KMS-11 (cell line): ENCODE measurements at regions not wholly inside any gene's neighbourhood (a gene's known extent, or its start where the extent isn't known, plus 50 kb on each side); places are given as distances from the start of the nearest gene placed in this dataset.

Experiments
- H2AFZ ChIP-seq: fragments of 200-600 bp; sonication (generic); 2 replicates; pipeline ENCODE4 v1.6.1; 2016; ENCODE audit warnings: antibody characterized with exemption, mixed run types, low read depth
- H3K27ac ChIP-seq: fragments of 200-600 bp; sonication (generic); 2 replicates; pipeline ENCODE4 v1.6.1; 2016; ENCODE audit warnings: mild to moderate bottlenecking, mixed run types
- H3K27me3 ChIP-seq: fragments of 200-600 bp; sonication (generic); 2 replicates; pipeline ENCODE4 v1.6.1; 2017; ENCODE audit warnings: mild to moderate bottlenecking, low read depth, mixed run types, moderate library complexity; ENCODE audit not compliant: insufficient read depth
- H3K36me3 ChIP-seq: fragments of 200-600 bp; sonication (generic); 2 replicates; pipeline ENCODE4 v1.6.1; 2017; ENCODE audit warnings: mild to moderate bottlenecking, mixed run types; ENCODE audit not compliant: insufficient read depth
- H3K4me1 ChIP-seq: fragments of 200-600 bp; sonication (generic); 2 replicates; pipeline ENCODE4 v1.6.1; 2016; ENCODE audit warnings: mild to moderate bottlenecking, low read depth, mixed run types; ENCODE audit not compliant: poor library complexity, severe bottlenecking
- H3K4me2 ChIP-seq: fragments of 200-600 bp; sonication (generic); 2 replicates; pipeline ENCODE4 v1.7.0; 2016; ENCODE audit warnings: mild to moderate bottlenecking, mixed run types
- H3K4me3 ChIP-seq: fragments of 200-600 bp; sonication (generic); IDR thresholded peaks from 2 replicates; pipeline ENCODE4 v1.6.1; 2017; ENCODE audit warnings: low read depth, low read length, mixed read lengths; ENCODE audit not compliant: insufficient read depth
- H3K79me2 ChIP-seq: fragments of 200-600 bp; sonication (generic); 2 replicates; pipeline ENCODE4 v1.6.1; 2016; ENCODE audit warnings: low read depth, mixed run types; ENCODE audit not compliant: insufficient read depth
- H3K9ac ChIP-seq: fragments of 200-600 bp; sonication (generic); 2 replicates; pipeline ENCODE4 v1.6.1; 2016; ENCODE audit warnings: mild to moderate bottlenecking, mixed run types
- H4K20me1 ChIP-seq: fragments of 200-600 bp; sonication (generic); 2 replicates; pipeline ENCODE4 v1.6.1; 2016; ENCODE audit warnings: mild to moderate bottlenecking, mixed run types; ENCODE audit not compliant: insufficient read depth
- TF ChIP-seq, protein P1 (sequence below): fragments of 200-600 bp; sonication (generic); conservative IDR thresholded peaks from 2 replicates; pipeline ENCODE4 v1.6.1; 2017; ENCODE audit warnings: low read depth, mild to moderate bottlenecking, antibody characterized with exemption, low read length, moderate library complexity, mixed read lengths

DNA sequence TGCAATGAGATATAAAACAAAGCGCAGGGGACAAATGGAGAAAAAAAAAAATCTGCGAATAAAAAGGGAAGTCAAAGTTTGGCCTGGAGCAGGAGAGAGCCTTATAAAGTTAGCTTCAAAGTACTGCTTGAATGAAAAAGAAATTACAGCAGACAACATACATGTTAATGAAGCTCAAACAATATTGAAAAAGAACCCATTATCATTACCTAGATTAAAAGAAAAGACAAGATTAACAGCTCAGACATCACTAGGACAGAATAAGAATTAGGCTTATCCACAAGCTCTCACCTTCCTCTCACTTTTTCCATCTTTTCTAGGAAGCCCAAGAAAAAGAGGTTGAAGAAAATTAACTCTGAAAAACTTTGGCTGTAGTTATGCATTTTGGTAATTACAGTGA lies 503.5 kb downstream of the ETNK1 start:
- no peaks in the 10 kb centered on the region for H3K79me2 ChIP-seq
- no peak overlapping the region for H3K9ac ChIP-seq
- H3K4me2 ChIP-seq, result no peak overlapping the region
- H2AFZ ChIP-seq, result no peak overlapping the region
- no peak overlapping the region for H3K27ac ChIP-seq
- H3K27me3 ChIP-seq, result no peaks in the 10 kb centered on the region
- no peaks in the 10 kb centered on the region for H3K4me1 ChIP-seq
- no peaks in the 10 kb centered on the region for H4K20me1 ChIP-seq
- TF ChIP-seq, protein P1, sequence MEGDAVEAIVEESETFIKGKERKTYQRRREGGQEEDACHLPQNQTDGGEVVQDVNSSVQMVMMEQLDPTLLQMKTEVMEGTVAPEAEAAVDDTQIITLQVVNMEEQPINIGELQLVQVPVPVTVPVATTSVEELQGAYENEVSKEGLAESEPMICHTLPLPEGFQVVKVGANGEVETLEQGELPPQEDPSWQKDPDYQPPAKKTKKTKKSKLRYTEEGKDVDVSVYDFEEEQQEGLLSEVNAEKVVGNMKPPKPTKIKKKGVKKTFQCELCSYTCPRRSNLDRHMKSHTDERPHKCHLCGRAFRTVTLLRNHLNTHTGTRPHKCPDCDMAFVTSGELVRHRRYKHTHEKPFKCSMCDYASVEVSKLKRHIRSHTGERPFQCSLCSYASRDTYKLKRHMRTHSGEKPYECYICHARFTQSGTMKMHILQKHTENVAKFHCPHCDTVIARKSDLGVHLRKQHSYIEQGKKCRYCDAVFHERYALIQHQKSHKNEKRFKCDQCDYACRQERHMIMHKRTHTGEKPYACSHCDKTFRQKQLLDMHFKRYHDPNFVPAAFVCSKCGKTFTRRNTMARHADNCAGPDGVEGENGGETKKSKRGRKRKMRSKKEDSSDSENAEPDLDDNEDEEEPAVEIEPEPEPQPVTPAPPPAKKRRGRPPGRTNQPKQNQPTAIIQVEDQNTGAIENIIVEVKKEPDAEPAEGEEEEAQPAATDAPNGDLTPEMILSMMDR, result no peak
- no peaks in the 10 kb centered on the region for H3K36me3 ChIP-seq
- no peak overlapping the region for H3K4me3 ChIP-seq

DNA sequence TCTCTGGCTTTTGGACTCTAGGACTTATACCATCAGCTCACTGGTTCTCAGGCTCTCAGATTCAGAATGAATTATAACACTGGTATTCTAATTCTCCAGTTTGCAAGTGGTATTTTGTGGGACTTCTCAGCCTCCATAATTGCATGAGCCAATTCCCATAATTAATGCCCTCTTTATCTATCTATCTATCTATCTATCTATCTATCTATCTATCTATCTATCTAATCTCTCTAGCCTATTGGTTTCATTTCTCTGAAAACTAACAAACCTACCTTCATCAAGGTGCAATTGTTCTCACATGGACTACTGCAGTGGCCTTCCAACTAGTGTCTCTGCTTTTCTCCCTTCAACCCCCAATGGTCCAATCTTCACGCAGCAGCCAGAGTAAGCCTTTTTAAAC lies 507.4 kb downstream of the ETNK1 start:
- Histone ChIP-seq H3K4me3 (no peak overlapping the region), H2AFZ (no peak overlapping the region), H3K27me3 (no peaks in the 10 kb centered on the region), H4K20me1 (no peaks in the 10 kb centered on the region), H3K4me2 (no peak overlapping the region), H3K9ac (no peak overlapping the region), H3K36me3 (no peaks in the 10 kb centered on the region; the same call in 1 of the 2 replicates), H3K79me2 (no peaks in the 10 kb centered on the region), H3K4me1 (no peaks in the 10 kb centered on the region), H3K27ac (no peak overlapping the region)
- TF ChIP-seq, protein P1, result no peak

DNA sequence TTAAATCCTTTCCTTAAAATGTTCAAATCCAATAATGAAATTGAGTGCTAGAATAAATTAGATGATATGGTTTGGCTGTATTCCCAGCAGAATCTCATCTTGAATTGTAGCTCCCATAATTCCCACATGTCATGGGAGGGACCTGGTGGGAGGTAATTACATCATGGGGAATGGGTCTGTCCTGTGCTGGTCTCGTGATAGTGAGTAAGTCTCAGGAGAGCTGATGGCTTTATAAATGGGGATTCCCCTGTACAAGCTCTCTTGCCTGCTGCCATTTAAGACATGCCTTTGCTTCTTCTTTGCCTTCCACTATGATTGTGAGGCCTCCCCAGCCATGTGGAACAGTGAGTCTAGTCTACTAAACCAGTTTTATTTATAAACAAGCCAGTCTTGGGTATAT lies 508.5 kb downstream of the ETNK1 start:
- no peak overlapping the region for H3K4me3 ChIP-seq
- no peaks in the 10 kb centered on the region for H3K27me3 ChIP-seq
- no peaks in the 10 kb centered on the region; the same call in 1 of the 2 replicates for H3K36me3 ChIP-seq
- H3K79me2 ChIP-seq, result no peaks in the 10 kb centered on the region
- H3K4me2 ChIP-seq, result no peak overlapping the region
- no peak overlapping the region for H3K9ac ChIP-seq
- H2AFZ ChIP-seq, result no peak overlapping the region
- H3K4me1 ChIP-seq, result no peaks in the 10 kb centered on the region
- TF ChIP-seq, protein P1, result no peak
- H4K20me1 ChIP-seq, result no peaks in the 10 kb centered on the region
- H3K27ac ChIP-seq, result no peak overlapping the region

DNA sequence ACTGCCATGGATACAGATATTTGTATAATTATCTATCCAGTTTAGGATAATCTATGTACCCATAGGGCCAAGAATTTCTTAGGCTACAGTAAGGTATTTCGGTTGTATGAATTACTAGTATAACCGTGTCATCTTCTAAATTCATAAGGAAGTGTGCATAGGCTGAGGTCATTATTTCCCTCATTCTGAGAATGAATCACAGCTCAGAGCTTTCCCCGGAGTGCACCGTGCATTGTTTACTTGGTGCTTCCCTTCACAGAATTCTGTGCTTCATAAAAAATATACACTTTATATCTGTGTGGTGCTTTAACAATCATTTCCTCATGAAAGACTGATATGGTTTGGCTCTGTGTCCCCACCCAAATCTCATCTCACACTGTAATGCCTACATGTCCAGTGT lies 514.1 kb downstream of the ETNK1 start:
- H3K4me2 ChIP-seq, result no peak overlapping the region
- H3K4me3 ChIP-seq, result no peak overlapping the region
- TF ChIP-seq, protein P1, result no peak

More for the DNA sequence above, 514.1 kb downstream of the ETNK1 start:
- Histone ChIP-seq H3K79me2 (no peaks in the 10 kb centered on the region), H3K27ac (no peak overlapping the region), H3K9ac (no peak overlapping the region), H3K4me1 (peaks cover 28% of the 10 kb centered on the region), H3K27me3 (no peaks in the 10 kb centered on the region), H4K20me1 (no peaks in the 10 kb centered on the region), H2AFZ (no peak overlapping the region), H3K36me3 (no peaks in the 10 kb centered on the region; the same call in 1 of the 2 replicates)
